SK-N-SH treated with all-trans-retinoic acid at 6 μM for 48 hours (cell line): ENCODE measurements at regions not wholly inside any gene's neighbourhood (a gene's known extent, or its start where the extent isn't known, plus 50 kb on each side); places are given as distances from the start of the nearest gene placed in this dataset.

Source experiments
- CSDC2 ChIP-seq: fragments of 250-450 bp; sonication (Bioruptor Pico); IDR thresholded peaks from 2 replicates; pipeline ENCODE4 v1.5.0; 2020; ENCODE audit warnings: mild to moderate bottlenecking, moderate library complexity
- CSRNP3 ChIP-seq: fragments of 250-450 bp; sonication (Bioruptor Pico); IDR thresholded peaks from 2 replicates; pipeline ENCODE4 v1.5.1; 2021; ENCODE audit warnings: mild to moderate bottlenecking, moderate library complexity
- POU6F1 ChIP-seq: fragments of 250-450 bp; sonication (Bioruptor Pico); IDR thresholded peaks from 2 replicates; pipeline ENCODE4 v1.8.0; 2021; ENCODE audit warnings: low read depth, mild to moderate bottlenecking, moderate library complexity, borderline replicate concordance
- RARB ChIP-seq: fragments of 250-450 bp; sonication (Bioruptor Pico); IDR thresholded peaks from 2 replicates; pipeline ENCODE4 v1.8.0; 2021; ENCODE audit warnings: mild to moderate bottlenecking, moderate library complexity
- TOX ChIP-seq: fragments of 250-450 bp; sonication (Bioruptor Pico); IDR thresholded peaks from 2 replicates; pipeline ENCODE4 v1.8.0; 2021; ENCODE audit warnings: mild to moderate bottlenecking, moderate library complexity, borderline replicate concordance

GRCh38 chr9:73031350-73031749 lies 78.5 kb upstream of the ALDH1A1 start:
- no peak for TF ChIP-seq CSRNP3 (CRISPR knock-in tag)
- no peak for TF ChIP-seq CSDC2 (CRISPR knock-in tag)
- TF ChIP-seq POU6F1: no peak
- TF ChIP-seq TOX (CRISPR knock-in tag): no peak
- TF ChIP-seq RARB (CRISPR knock-in tag): no peak
